ENCODE measurements at regions not wholly inside any gene's neighbourhood (a gene's known extent, or its start where the extent isn't known, plus 50 kb on each side); places are given as distances from the start of the nearest gene placed in this dataset.
"Not testable (repeated sequence)": the region's sequence is repeated elsewhere in the genome, so short reads cannot be mapped to it uniquely, and the experiment has no call there.

GRCh38 chr7:34333925-34334324 lies 324.1 kb upstream of the NPSR1 start:
- DNase-seq = no peak

- no peak for DNase-seq
These were observed 320.9 kb upstream of the NPSR1 start for GRCh38 chr7:34337163-34337562.

GRCh38 chr7:34338961-34339526 lies 319.0 kb upstream of the NPSR1 start:
- DNase-seq = peak; percentile 44

- DNase-seq = no peak
These were observed 316.7 kb upstream of the NPSR1 start for GRCh38 chr7:34341326-34341725.

GRCh38 chr7:34342387-34342786 lies 315.6 kb upstream of the NPSR1 start:
- DNase-seq = no peak

GRCh38 chr7:34343667-34344066 lies 314.4 kb upstream of the NPSR1 start:
- no peak for DNase-seq

GRCh38 chr7:34354011-34354410 lies 304.0 kb upstream of the NPSR1 start:
- DNase-seq = no peak

GRCh38 chr7:34354899-34355298 lies 303.1 kb upstream of the NPSR1 start:
- peak; percentile 80 for DNase-seq

- no peak for DNase-seq
These were observed 300.9 kb upstream of the NPSR1 start for GRCh38 chr7:34357068-34357467.

GRCh38 chr7:34357946-34358345 lies 300.1 kb upstream of the NPSR1 start:
- no peak for DNase-seq

GRCh38 chr7:34358578-34358977 lies 299.4 kb upstream of the NPSR1 start:
- DNase-seq = not testable (repeated sequence)

GRCh38 chr7:34361663-34362250 lies 296.3 kb upstream of the NPSR1 start:
- DNase-seq = no peak

- DNase-seq = no peak
These were observed 295.4 kb upstream of the NPSR1 start for GRCh38 chr7:34362621-34363020.

- DNase-seq = no peak
These were observed 293.9 kb upstream of the NPSR1 start for GRCh38 chr7:34364130-34364529.

- DNase-seq = no peak
These were observed 293.0 kb upstream of the NPSR1 start for GRCh38 chr7:34365011-34365410.

- no peak for DNase-seq
These were observed 292.4 kb upstream of the NPSR1 start for GRCh38 chr7:34365611-34366010.

GRCh38 chr7:34371922-34372321 lies 286.1 kb upstream of the NPSR1 start:
- no peak for DNase-seq

GRCh38 chr7:34373940-34374339 lies 284.1 kb upstream of the NPSR1 start:
- DNase-seq = peak; percentile 54

- DNase-seq = no peak
These were observed 275.7 kb upstream of the NPSR1 start for GRCh38 chr7:34382166-34382893.

- peak; percentile 2 for DNase-seq
These were observed 272.6 kb upstream of the NPSR1 start for GRCh38 chr7:34385384-34385783.

GRCh38 chr7:34389332-34390078 lies 268.5 kb upstream of the NPSR1 start:
- no peak for DNase-seq

GRCh38 chr7:34390103-34390502 lies 267.9 kb upstream of the NPSR1 start:
- no peak for DNase-seq

- no peak for DNase-seq
These were observed 265.0 kb upstream of the NPSR1 start for GRCh38 chr7:34392972-34393371.

Data from fibroblast of skin of scalp (primary cell).